ENCODE measurements at regions not wholly inside any gene's neighbourhood (a gene's known extent, or its start where the extent isn't known, plus 50 kb on each side); places are given as distances from the start of the nearest gene placed in this dataset.
"Not testable (repeated sequence)": the region's sequence is repeated elsewhere in the genome, so short reads cannot be mapped to it uniquely, and the experiment has no call there.

GRCh38 chr18:72984290-72984689, 116.5 kb upstream of the NETO1 start:
- Mint-ChIP-seq H3K9me3 (ENCODE audit: low read depth) (peaks cover 12% of the 10 kb centered on the region), H3K4me1 (ENCODE audit: low read depth) (no peaks in the 10 kb centered on the region), H3K27me3 (no peaks in the 10 kb centered on the region), H3K36me3 (ENCODE audit: insufficient read depth) (no peaks in the 10 kb centered on the region), H3K27ac (no peak overlapping the region), H3K4me3 (ENCODE audit: low read depth) (no peak overlapping the region)
- no peak for DNase-seq (ENCODE audit: low spot score, unreplicated experiment)
- TF ChIP-seq CTCF (IDR thresholded peaks at IDR 0.05; ENCODE audit: unreplicated experiment), result no peak

DNA sequence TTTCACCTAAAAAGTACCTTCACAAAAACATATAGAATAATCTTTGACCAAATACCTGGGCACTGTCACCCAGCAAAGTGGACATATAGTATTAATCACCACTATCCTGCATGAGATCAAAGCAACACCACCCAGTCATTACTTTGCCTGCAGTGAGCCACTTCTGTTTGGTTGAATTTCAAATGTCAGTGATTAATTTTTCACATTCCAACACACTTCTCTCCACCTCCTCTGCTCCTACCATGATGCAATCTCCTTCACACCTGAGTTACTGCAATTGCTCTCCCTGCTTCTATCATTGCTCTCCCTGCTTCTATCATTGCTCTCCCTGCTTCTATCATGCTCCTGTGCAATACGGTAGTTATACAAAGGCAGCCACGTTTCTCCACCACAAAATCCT, 106.1 kb upstream of the NETO1 start:
- DNase-seq (ENCODE audit: low spot score, unreplicated experiment), result no peak
- Mint-ChIP-seq H3K4me1 (ENCODE audit: low read depth) (no peaks in the 10 kb centered on the region), H3K27ac (no peak overlapping the region), H3K9me3 (ENCODE audit: low read depth) (peaks cover 4% of the 10 kb centered on the region), H3K4me3 (ENCODE audit: low read depth) (no peak overlapping the region), H3K27me3 (no peaks in the 10 kb centered on the region), H3K36me3 (ENCODE audit: insufficient read depth) (no peaks in the 10 kb centered on the region)
- TF ChIP-seq CTCF (IDR thresholded peaks at IDR 0.05; ENCODE audit: unreplicated experiment), result no peak

DNA sequence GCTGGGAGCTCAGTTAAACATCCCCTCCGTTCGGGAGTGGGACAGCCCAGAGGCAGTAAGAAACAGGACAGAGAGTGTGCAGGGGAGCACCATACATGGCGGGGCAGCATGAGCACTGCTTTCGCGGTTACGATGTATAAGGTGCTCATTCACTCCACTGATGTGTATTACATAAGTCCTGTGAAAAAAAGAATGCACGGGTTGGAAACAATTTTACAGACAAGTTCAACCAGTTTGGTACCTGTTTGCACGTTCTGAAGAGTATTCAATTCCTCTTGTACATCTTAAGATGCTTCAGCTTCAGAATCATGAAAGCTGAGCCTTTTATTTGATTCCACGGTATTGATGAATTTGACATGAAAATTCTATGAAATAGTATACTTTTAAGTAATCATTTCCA, 97.8 kb upstream of the NETO1 start:
- no peaks in the 10 kb centered on the region for H3K36me3 Mint-ChIP-seq (ENCODE audit: insufficient read depth)
- DNase-seq (ENCODE audit: low spot score, unreplicated experiment), result no peak
- H3K27me3 Mint-ChIP-seq, result no peaks in the 10 kb centered on the region
- H3K4me3 Mint-ChIP-seq (ENCODE audit: low read depth), result no peak overlapping the region
- no peak overlapping the region for H3K27ac Mint-ChIP-seq
- H3K9me3 Mint-ChIP-seq (ENCODE audit: low read depth), result peaks cover 8% of the 10 kb centered on the region
- H3K4me1 Mint-ChIP-seq (ENCODE audit: low read depth), result peaks cover 2% of the 10 kb centered on the region
- no peak for TF ChIP-seq CTCF (IDR thresholded peaks at IDR 0.05; ENCODE audit: unreplicated experiment)

- H3K4me1 Mint-ChIP-seq (ENCODE audit: low read depth); H3K27ac Mint-ChIP-seq; H3K27me3 Mint-ChIP-seq: not testable (repeated sequence)
Observed at GRCh38 chr18:72958195-72958594, 90.4 kb upstream of the NETO1 start.

DNA sequence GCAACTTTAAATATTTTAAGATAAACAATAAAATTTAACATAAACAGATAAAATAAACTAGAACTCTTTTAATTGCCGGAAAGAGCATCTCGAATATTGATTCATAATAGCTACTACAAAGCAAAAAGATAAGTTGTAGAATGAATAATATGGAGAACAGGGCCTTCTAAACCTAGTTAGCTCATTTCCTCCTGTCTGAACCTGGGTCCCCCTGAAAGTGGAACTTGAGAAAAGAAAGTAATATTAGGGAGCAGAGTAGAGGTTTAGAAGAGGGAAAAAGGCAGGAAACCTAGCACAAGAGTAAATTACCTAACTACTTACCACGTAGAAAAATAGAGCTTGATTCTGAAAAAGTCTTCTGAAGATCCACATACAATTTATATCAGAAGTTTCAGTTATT, 80.7 kb upstream of the NETO1 start:
- no peak for TF ChIP-seq CTCF (IDR thresholded peaks at IDR 0.05; ENCODE audit: unreplicated experiment)

More at GRCh38 chr18:72958195-72958594, 90.4 kb upstream of the NETO1 start:
- DNase-seq (ENCODE audit: low spot score, unreplicated experiment); H3K4me3 Mint-ChIP-seq (ENCODE audit: low read depth); H3K36me3 Mint-ChIP-seq (ENCODE audit: insufficient read depth): not testable (repeated sequence)
- H3K9me3 Mint-ChIP-seq (ENCODE audit: low read depth), result peaks cover 27% of the 10 kb centered on the region

DNA sequence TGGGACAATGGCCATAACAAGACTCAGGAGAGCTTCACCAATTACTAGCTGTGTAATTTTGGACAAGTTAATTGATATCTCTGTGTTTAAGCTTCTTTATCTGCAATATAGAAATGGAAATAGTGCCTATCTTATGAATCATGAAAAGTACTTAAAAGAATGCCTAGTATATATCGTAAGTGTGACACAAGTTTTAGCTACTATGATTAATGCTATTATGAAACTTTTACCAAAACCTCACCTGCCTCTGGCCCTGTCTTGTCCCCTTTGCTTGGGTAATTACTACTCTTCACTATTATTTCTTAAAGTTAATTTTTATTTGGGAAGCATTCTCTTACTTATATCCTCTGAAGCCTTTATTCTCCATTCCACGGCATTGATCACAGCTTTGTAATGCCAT, 75.0 kb upstream of the NETO1 start:
- Mint-ChIP-seq H3K4me3 (ENCODE audit: low read depth) (no peak overlapping the region), H3K27me3 (no peaks in the 10 kb centered on the region), H3K4me1 (ENCODE audit: low read depth) (no peaks in the 10 kb centered on the region), H3K9me3 (ENCODE audit: low read depth) (no peaks in the 10 kb centered on the region), H3K36me3 (ENCODE audit: insufficient read depth) (no peaks in the 10 kb centered on the region), H3K27ac (no peak overlapping the region)
- DNase-seq (ENCODE audit: low spot score, unreplicated experiment), result no peak
- no peak for TF ChIP-seq CTCF (IDR thresholded peaks at IDR 0.05; ENCODE audit: unreplicated experiment)

More for the DNA sequence above, 80.7 kb upstream of the NETO1 start:
- DNase-seq (ENCODE audit: low spot score, unreplicated experiment), result no peak
- no peaks in the 10 kb centered on the region for H3K36me3 Mint-ChIP-seq (ENCODE audit: insufficient read depth)
- H3K9me3 Mint-ChIP-seq (ENCODE audit: low read depth), result no peaks in the 10 kb centered on the region
- H3K27ac Mint-ChIP-seq, result no peak overlapping the region
- no peak overlapping the region for H3K4me3 Mint-ChIP-seq (ENCODE audit: low read depth)
- no peaks in the 10 kb centered on the region for H3K27me3 Mint-ChIP-seq
- H3K4me1 Mint-ChIP-seq (ENCODE audit: low read depth), result no peaks in the 10 kb centered on the region

Data from progenitor cell of endocrine pancreas (in vitro differentiated cells).